ENCODE measurements at regions not wholly inside any gene's neighbourhood (a gene's known extent, or its start where the extent isn't known, plus 50 kb on each side); places are given as distances from the start of the nearest gene placed in this dataset.

DNA sequence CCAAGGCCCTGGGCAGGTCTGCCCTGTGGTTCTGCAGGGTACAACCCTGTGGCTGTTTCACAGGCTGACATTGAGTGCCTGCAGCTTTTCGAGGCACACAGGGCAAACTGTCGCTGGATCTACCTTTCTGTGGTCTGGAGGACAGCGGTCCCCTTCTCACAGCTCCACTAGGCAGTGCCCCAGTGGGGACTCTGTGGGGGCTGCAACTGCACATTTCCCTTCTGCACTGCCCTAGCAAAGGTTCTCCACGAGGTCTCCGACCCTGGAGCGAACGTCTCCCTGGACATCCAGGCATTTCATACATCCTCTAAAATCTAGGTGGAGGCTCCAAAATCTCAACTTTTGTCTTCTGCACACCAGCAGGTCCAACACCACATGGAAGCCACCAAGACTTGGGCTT, 1645.2 kb upstream of the CDH6 start:
- DNase-seq (ENCODE audit: low spot score): no peak
- in situ Hi-C loops (cut with MboI; ENCODE audit: low pct_unique_long_range_greater_than_20kb, low sequenced_read_pairs, unreplicated experiment): no loop called here
- TF ChIP-seq, protein P1, sequence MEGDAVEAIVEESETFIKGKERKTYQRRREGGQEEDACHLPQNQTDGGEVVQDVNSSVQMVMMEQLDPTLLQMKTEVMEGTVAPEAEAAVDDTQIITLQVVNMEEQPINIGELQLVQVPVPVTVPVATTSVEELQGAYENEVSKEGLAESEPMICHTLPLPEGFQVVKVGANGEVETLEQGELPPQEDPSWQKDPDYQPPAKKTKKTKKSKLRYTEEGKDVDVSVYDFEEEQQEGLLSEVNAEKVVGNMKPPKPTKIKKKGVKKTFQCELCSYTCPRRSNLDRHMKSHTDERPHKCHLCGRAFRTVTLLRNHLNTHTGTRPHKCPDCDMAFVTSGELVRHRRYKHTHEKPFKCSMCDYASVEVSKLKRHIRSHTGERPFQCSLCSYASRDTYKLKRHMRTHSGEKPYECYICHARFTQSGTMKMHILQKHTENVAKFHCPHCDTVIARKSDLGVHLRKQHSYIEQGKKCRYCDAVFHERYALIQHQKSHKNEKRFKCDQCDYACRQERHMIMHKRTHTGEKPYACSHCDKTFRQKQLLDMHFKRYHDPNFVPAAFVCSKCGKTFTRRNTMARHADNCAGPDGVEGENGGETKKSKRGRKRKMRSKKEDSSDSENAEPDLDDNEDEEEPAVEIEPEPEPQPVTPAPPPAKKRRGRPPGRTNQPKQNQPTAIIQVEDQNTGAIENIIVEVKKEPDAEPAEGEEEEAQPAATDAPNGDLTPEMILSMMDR (IDR thresholded peaks at IDR 0.05; ENCODE audit: extremely low read depth, insufficient read depth, missing control alignments): no peak

DNA sequence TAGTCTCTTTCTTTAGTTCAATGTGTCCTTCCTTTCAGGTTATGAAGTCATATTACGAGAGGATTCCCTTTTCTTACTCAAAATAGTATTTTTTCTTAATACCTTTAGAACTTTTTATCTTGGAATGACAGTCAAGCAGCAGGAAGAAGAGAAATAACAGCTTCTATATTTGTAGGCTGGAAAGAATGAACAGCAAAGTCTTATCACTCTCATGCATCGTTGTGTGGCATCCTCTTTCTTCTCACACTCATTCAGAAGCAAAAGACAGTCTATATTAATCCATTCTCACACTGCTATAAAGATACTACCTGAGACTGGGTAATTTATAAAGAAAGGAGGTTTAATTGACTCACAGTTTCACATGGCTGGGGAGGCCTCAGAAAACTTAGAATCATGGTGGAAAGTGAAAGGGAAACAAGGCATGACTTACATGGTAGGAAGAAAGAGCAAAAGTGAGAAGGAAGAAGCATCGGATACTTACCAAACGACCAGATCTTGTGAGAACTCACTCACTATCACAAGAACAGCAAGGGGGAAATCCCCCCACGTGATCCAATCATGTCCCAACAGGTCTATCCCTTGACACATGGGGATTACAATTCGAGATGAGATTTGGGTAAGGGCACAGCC, 1646.1 kb upstream of the CDH6 start:
- in situ Hi-C loops (cut with MboI; ENCODE audit: low pct_unique_long_range_greater_than_20kb, low sequenced_read_pairs, unreplicated experiment): no loop called here
- TF ChIP-seq, protein P1 (IDR thresholded peaks at IDR 0.05; ENCODE audit: extremely low read depth, insufficient read depth, missing control alignments): no peak
- no peak for DNase-seq (ENCODE audit: low spot score)

DNA sequence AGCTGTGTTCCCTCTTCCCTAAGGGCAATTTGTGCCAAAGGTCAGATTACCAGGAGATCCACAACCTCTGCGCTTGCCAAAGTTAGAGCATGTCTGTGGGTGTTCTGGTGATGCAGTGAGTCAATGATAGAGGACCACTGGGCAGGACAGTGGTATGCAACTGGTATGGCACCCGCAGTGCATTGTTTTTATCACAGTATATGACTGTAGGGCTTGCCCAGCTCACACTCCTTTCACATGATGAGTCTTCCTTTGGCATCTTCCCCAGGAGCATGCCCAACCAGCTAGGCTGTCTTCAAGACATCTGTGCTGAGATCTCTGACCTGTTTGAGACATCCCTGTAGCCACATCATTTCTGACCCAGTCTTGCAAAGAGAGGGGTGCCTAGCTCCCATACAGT, 1650.0 kb upstream of the CDH6 start:
- DNase-seq (ENCODE audit: low spot score): no peak
- TF ChIP-seq, protein P1 (IDR thresholded peaks at IDR 0.05; ENCODE audit: extremely low read depth, insufficient read depth, missing control alignments): no peak
- in situ Hi-C loops (cut with MboI; ENCODE audit: low pct_unique_long_range_greater_than_20kb, low sequenced_read_pairs, unreplicated experiment): no loop called here

DNA sequence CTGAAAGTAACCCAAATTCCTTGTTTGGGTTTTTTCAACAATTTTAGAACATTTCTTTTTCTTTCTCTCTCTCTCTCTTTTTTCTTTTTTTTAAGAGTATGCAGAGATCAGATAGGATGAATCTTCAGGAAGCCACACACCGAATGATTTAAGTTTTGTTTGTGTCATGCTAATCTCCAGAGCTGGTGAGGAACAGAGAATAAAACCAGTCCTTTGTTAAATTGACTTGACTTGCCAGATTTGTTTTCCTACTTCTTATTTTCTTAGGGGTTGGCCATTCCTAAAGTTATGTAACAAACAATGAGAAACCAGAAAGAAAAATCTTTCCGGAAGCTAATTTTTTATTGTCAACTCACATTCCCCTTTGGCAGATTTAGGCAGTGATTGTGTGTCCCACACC, 1669.3 kb upstream of the CDH6 start:
- no peak for DNase-seq (ENCODE audit: low spot score)
- TF ChIP-seq, protein P1 (IDR thresholded peaks at IDR 0.05; ENCODE audit: extremely low read depth, insufficient read depth, missing control alignments): no peak
- in situ Hi-C loops (cut with MboI; ENCODE audit: low pct_unique_long_range_greater_than_20kb, low sequenced_read_pairs, unreplicated experiment): no loop called here

DNA sequence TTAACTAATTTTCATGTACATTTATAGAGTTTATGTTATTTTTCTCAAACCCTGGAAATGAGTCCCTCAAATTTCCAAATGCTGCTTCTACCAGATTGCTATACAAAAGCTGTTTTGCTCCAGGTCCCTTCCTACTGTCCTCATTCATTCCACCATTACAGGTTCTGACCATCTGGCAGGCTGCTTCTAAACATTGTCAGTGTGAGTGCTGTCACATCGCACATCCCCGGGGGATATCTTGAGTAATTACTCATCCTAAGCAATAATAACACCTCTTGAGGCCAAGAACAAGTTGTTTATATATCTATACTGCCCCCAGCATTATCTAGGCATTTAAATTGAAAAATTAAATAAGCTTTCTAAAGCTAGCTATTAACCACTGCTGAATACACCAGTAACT, 1675.3 kb upstream of the CDH6 start:
- TF ChIP-seq, protein P1 (IDR thresholded peaks at IDR 0.05; ENCODE audit: extremely low read depth, insufficient read depth, missing control alignments): no peak
- DNase-seq (ENCODE audit: low spot score): no peak
- in situ Hi-C loops (cut with MboI; ENCODE audit: low pct_unique_long_range_greater_than_20kb, low sequenced_read_pairs, unreplicated experiment): no loop called here

DNA sequence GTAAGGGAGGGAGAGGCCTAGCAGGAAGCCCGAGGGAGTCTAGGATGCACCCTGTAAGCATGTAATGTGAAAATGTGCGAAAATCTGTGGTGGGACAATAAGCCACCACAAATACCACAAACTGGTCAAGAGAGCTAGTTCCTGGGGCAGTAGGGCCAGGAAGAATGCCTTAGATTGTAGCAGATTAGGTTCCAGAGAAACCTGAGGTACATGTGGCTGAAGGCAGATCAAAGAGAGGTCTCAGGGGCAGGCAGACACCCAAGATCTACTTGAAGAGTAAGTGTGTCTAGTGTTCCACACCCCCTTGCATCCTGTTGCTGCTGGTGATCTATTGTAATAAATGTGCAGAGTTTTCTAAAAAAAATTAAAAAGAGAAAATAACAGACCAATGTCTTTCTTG, 1677.3 kb upstream of the CDH6 start:
- TF ChIP-seq, protein P1 (IDR thresholded peaks at IDR 0.05; ENCODE audit: extremely low read depth, insufficient read depth, missing control alignments): no peak
- no peak for DNase-seq (ENCODE audit: low spot score)
- in situ Hi-C loops (cut with MboI; ENCODE audit: low pct_unique_long_range_greater_than_20kb, low sequenced_read_pairs, unreplicated experiment): no loop called here
